GM23338 (cell line): ENCODE measurements at regions not wholly inside any gene's neighbourhood (a gene's known extent, or its start where the extent isn't known, plus 50 kb on each side); places are given as distances from the start of the nearest gene placed in this dataset.

Source experiments
- POLR2AphosphoS5 ChIP-seq: IDR thresholded peaks from 2 replicates; pipeline ENCODE4 v1.6.1; 2016; ENCODE audit warnings: antibody characterized with exemption, low read depth
- TF ChIP-seq, protein P1 (sequence below), 2 experiments: fragments of 200-600 bp in 1 of 2; sonication (generic) in 1 of 2; conservative IDR thresholded peaks; 2 replicates each; pipeline versions ENCODE4 v1.5.1 to v1.6.1; 2016 to 2017; ENCODE audit warnings: antibody characterized with exemption in 2 of 2, low read depth in 2 of 2, mild to moderate bottlenecking in 2 of 2, moderate library complexity in 1 of 2

GRCh38 chr6:65761890-65762289 lies 54.9 kb upstream of the EYS start:
- TF ChIP-seq POLR2AphosphoS5, result no peak
- TF ChIP-seq, protein P1, sequence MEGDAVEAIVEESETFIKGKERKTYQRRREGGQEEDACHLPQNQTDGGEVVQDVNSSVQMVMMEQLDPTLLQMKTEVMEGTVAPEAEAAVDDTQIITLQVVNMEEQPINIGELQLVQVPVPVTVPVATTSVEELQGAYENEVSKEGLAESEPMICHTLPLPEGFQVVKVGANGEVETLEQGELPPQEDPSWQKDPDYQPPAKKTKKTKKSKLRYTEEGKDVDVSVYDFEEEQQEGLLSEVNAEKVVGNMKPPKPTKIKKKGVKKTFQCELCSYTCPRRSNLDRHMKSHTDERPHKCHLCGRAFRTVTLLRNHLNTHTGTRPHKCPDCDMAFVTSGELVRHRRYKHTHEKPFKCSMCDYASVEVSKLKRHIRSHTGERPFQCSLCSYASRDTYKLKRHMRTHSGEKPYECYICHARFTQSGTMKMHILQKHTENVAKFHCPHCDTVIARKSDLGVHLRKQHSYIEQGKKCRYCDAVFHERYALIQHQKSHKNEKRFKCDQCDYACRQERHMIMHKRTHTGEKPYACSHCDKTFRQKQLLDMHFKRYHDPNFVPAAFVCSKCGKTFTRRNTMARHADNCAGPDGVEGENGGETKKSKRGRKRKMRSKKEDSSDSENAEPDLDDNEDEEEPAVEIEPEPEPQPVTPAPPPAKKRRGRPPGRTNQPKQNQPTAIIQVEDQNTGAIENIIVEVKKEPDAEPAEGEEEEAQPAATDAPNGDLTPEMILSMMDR (conservative IDR thresholded peaks at IDR 0.05; ENCODE audit: low read depth in 2 of 2), result no peak
